ENCODE measurements at regions not wholly inside any gene's neighbourhood (a gene's known extent, or its start where the extent isn't known, plus 50 kb on each side); places are given as distances from the start of the nearest gene placed in this dataset.
"Not testable (repeated sequence)": the region's sequence is repeated elsewhere in the genome, so short reads cannot be mapped to it uniquely, and the experiment has no call there.

DNA sequence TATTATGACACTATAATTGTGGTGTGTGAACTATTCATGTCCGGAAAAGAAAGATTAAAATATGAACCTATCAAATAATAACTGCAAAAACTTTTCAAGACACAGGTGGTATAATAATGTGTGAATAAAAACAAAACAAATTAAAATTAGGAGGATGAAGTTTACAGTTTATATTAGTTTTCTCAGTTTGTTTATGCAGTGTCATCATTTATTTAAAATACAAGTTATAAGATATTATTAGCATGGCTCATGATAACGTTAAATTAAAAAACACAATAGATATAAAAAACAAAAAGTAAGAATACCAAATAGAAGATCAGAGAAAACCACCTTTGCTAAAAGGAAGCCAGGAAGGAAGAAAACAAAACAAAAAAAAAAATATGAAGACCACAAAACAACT is 963.8 kb upstream of the ALCAM start:
- ATAC-seq = no peak
- DNase-seq (ENCODE audit: low spot score) = no peak

DNA sequence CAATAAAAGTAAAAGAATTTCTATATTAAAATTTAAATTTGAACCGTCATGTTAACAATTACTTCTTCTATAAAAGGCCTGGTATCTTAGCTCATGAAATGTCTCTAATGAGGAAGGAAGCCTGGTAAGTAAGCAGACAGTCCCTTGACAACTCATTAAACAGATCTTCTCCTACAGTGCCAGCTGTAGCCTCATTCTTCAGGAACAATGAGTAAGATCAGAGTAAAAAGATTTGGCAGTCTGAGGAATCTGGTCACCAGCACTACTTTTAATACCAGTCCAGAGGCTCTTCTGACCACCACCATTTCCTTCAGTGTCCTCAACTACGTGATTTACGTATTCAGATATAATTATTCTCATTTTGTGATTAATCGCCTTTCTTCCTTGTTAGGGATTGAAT is 955.0 kb upstream of the ALCAM start:
- no peak for ATAC-seq
- no peak for DNase-seq (ENCODE audit: low spot score)

DNA sequence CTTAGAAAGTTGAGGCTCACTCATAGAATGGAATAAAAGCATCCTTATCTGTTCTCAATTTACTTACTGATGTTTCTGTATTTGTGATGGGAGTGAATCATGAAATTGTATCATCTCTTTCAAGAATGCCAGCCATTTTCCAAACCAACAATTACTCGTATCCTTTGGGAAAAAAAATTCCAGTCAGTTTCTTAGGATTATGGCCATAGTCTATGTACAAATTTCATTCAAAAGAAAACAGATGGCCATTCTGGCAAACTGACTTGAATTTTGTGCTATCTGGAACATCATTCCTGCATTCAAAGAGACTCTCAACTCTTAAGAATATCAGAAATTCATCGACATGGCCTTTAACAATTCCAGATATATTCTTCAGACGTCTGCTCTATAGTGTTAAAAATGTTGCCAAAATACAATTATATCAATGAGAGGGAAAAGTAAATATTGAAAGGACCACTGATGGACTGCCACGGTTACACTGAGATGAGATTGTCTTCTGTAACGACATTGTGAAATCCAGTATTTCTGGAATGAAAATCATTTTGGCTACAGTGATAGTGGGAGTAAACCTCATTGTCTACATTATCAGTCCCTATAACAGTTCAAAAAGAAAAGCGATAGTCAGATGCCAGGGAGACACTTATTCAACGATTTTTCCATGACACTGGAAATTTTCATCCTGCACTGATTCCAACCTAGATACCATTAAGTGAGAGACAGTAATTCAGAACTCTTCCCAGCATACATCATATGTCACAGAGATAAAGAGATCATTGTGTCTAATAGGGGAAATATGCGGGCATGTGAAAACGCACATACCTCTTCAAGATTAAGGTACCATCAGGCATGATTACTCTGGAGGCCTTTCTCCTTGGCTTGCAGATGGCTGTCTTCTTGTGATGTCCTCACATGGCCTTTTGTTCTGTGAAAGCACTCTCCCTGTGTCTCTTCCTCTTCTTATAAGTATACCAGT is 953.8 kb upstream of the ALCAM start:
- DNase-seq (ENCODE audit: low spot score) = no peak
- no peak for ATAC-seq

DNA sequence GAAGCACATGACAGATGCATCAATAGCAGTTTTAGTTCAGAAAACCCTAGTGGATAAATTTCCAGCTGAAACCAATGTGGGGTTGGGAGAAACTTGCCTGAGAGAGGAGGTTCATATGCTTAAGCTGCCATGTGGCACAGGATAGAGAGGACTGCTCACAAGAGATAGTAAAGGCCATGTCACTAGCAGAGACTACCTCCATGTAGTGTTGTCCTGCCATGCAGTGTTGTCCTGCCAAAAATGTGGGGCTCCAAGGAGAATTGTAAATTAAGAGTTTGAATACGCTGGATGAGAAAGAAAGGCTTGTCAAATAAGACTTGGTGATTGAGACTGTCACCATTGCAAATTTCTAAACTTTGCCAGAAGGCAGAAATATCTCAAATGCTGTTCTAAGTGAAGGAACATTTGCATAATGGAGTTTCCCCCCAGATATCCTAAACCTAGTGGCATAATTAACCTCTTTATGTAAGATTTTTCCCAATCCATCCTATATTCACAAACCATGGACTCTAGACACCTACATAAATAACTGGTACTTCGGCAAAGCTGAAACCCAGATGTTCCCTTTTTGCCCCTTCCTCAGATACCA is 938.3 kb upstream of the ALCAM start:
- DNase-seq (ENCODE audit: low spot score) = no peak
- no peak for ATAC-seq

DNA sequence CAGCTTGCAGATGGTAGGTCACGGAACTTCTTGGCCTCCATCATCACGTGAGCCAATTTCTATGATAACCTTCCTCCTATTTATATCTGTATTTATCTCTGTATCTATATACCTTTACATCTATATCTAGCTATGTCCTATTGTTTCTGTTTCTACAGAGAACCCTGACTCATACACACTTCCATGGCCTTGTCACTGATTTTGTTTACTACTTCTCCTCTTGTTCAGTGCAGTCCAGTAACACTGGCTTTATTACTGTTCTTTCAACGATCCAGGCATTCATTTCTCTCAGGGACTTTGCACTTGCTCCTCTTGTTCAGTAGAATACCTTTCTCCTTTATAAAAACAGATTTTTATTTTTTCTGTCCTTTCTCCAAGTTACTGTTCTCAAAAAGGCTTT is 937.0 kb upstream of the ALCAM start:
- no peak for DNase-seq (ENCODE audit: low spot score)
- ATAC-seq = no peak

DNA sequence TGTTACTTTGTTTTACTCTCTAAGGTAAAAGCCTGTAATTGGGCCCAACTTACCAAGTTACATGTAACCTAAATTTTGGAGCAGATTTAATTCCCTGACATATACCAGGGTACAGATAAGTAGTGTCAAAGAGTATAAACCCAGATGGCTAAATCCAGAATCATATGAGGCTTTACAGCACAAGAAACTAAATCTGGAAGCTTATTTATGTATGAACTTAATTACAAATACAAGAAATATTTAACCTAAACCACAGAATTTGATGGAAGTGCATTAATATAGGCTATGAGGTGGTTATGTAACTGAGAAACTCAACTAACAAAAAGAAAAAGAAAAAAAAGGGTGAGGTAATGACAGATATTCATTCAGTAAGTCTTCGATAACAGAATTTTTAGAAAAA is 930.2 kb upstream of the ALCAM start:
- ATAC-seq (no peak), DNase-seq (ENCODE audit: low spot score) (no peak)

DNA sequence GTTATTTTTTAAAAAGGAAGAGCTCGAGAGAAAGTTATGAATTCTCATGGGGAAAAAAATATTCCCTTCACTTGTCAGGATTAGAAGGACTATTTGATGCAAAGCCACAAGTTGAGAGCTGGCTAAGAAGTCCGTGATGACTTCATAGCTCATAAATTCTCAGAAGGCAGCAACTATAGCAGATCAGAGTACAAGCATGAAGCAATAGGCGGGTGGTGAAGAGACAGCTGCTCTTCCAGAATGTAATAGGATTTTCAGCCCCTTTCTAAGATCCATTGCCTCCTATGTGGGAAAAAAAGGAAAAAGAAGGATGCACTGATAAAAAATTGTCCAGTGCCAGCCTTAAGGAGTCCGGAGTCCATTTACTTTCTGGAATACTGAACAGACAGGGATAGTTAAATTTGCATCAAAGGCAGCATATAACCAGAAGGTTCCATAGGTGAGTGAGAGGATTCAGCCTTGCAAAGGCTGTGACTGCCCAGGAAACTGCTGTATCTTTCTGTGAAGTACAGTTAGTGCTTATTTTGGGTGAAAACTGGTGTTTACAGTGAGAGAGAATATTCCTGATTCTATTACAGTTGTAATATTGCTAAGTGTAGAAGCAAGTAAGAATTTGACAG is 929.5 kb upstream of the ALCAM start:
- no peak for ATAC-seq
- DNase-seq (ENCODE audit: low spot score) = no peak

DNA sequence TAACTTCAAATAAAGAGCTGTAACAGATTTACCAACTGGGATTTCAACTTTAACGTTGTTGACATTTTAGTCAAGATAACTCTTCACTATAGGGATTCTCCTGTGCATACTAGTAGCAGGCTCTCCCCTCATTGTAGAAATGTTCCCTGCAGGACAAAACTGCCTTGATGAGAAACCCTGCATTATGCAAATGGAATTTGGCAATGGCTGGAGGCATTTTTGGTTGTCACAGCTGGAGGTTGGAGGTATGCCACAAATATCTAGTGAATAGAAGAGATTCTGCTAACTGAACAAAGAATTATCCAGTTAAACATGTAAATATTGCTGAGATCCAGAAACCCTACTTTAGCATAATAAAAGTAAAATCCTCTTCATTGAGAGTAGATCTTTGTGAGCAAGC is 928.8 kb upstream of the ALCAM start:
- no peak for ATAC-seq
- no peak for DNase-seq (ENCODE audit: low spot score)

DNA sequence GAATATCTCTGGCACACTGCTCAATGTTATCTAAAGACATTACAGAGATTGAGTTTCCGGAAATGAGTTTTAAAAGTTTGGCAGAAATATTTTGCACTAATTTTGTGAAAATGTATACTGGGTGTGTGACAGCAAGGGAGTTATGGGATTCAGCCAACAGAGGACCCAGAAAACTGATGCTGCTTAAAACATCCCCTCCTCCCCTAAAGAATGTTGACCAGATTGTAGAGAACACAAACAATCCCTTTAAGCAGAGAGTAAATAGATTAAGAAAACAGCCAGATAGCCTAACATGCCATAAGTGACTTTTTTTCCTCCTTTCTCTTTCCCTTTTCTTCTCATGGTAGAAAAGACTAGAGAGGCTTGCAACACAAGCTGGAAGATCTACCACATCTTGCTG is 928.0 kb upstream of the ALCAM start:
- DNase-seq (ENCODE audit: low spot score) (no peak), ATAC-seq (no peak)

DNA sequence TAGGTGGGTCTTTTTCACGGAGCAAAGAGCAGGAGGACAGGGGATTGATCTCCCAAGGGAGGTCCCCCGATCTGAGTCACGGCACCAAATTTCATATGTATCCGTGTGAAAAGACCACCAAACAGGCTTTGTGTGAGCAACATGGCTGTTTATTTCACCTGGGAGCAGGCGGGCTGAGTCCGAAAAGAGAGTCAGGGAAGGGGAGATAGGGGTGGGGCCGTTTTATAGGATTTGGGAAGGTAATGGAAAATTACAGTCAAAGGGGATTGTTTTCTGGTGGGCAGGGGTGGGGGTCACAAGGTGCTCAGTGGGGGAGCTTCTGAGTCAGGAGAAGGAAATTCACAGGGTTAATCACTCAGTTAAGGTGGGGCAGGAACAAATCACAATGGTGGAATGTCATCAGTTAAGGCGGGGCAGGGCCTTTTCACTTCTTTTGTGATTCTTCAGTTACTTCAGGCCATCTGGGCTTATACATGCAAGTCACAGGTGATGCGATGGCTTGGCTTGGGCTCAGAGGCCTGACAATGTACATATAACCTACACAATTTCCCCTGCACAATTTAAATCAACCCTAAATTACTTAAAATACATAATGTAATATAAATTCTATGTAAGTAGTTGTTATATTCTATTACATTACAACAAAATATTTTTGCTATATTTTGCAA is 921.3 kb upstream of the ALCAM start:
- not testable (repeated sequence) for ATAC-seq; DNase-seq (ENCODE audit: low spot score)

DNA sequence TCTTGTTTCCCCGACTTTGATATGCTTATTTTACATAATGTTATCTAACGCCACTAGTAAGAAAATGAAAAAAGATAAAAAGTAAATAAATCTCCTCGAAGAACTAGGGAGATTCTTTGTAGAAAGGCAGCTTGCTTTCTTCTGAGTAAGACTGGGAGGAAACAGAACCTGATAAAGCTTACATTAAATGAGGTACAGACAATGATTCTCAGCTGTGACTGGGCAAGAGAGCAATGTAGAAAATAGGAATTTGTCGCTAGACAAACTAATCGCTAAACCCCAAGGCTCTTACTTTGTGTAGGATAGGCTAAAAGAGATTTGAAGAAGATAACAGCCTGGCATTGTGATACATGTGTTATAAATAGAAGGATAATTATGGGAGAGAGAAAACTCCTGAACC is 919.0 kb upstream of the ALCAM start:
- DNase-seq (ENCODE audit: low spot score) = no peak
- no peak for ATAC-seq

DNA sequence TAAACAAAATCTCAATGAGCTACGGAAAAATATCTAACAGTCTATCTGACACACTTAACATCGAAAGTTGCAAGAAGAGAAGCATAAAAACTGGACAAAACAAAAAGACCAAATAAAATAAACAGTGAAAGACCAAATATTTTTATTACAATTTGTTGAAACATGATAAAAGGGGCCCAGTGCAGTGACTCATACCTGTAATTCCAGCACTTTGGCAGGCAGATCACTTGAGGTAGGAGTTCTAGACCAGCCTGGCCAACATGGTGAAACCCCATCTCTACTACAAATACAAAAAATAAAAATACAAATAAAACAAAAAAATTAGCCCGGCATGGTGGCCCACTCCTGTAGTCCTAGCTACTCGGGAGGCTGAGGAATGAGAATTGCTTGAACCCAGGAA is 914.0 kb upstream of the ALCAM start:
- DNase-seq (ENCODE audit: low spot score) = no peak
- ATAC-seq = no peak

DNA sequence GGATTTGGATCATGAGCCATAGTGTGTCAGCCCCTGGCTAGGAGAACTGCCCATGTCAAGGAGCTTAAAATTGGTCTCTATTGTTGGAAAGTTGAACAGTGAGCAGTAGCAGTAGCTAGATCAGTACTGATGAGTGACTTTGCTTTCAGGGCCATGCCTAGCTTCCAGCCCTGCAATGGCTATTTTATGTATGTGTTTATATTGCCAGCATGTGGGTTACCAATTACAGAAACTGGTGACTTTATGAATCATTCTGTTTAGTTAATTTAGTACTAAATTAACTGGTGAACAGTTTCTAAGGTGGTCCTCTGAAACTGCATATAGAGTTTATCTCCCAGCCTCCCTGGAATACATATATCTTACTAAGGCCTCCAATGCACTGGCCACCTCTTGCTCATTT is 908.1 kb upstream of the ALCAM start:
- ATAC-seq = no peak
- DNase-seq (ENCODE audit: low spot score) = no peak

DNA sequence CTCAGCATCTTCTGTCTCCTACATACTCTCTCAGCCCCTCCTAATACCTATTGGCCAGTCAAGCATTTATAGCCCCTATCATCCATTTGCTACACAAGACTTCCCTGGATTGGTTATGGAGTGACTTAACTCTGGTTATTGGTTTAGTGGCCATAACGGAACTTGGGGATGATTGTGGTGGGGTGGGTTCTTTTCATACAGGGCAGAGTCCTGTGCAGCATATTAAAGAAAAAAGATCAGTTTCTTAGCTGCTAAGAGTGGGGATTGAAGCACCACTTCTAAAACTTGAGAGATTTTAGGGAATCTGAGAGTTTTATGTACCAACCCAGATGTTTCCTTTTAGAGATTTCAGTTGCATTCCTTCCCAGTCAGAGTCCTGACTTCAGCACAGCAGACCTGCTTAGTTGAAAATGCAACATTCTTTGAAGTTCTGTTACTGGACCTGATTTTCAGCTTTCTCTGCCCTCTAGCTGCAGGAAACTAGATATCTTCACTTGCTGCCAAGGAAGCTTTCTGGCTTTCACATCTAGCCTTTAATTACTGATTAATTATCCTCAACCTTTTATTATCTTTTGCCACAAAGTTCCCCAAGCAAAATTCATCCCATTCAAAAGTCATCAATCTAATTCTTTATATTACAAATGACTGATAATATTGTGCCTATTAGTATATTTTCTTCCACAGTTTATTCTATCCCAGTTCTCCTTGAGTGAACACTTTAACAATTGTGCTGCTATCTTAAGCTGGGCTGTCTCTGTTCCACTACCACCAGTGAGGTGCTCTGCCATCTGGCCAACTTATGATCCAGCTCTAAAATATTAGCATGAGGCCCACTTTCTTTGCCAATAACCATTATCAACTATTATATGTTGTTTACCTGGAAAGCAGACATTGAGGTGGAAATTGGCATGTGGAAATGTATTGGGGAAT is 906.0 kb upstream of the ALCAM start:
- ATAC-seq = peak; percentile 39

DNA sequence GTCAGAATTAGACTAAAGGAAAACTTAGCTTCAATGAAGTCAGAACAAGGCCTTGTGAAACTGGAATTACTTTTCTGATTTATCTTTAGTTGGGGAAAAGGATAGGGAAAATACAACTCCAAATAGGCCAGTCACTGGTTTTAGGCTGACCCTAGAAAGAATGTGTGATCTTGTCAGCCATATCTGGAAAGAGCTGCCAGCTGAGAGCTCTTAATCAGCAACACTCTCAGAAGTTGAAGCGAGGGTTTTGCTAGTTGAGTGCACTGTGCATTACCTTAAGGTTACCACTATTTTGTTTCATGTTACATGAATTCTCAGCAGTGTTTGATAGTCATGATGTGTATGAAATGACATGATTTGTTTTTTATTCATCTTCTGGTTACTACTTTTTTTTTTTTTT is 905.3 kb upstream of the ALCAM start:
- no peak for ATAC-seq
- DNase-seq (ENCODE audit: low spot score) = no peak

More for the DNA sequence above, 906.0 kb upstream of the ALCAM start:
- DNase-seq (ENCODE audit: low spot score) = no peak

DNA sequence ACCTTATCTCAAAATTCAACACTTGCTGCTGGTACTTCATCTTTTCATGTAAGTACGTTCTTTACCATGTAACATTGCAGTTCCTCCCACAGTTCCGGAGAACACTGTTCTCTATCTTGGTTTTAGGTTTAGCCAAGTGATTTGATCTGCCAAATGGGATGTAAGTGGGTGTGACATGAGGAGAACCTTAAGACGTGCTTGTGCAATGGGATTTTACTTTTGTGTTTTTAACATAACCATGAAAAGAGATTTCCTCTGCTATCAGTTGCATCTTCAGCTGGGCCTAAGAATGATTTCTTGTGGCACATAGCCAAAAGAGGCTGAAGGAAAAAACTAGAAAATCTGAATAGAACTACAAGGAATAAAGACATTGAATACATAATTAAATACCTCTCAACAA is 894.5 kb upstream of the ALCAM start:
- ATAC-seq = no peak
- DNase-seq (ENCODE audit: low spot score) = no peak

DNA sequence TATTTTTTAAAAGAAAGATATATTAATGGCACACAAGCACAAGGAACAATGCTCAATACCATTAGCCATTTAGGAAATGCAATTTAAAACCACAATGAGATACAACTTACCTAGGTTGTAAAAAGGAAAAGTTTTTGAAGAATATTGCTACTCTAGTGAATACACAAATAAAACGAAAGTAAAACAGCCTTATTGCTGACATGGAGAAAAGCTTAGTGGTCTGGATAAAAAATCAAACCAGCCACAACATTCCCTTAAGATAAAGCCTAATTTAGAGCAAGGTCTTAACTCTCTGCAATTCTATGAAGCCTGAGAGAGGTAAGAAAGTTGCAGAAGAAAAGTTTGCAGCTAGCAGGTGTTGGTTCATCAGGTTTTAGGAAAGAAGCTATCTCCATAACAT is 892.7 kb upstream of the ALCAM start:
- DNase-seq (ENCODE audit: low spot score) = no peak
- no peak for ATAC-seq

DNA sequence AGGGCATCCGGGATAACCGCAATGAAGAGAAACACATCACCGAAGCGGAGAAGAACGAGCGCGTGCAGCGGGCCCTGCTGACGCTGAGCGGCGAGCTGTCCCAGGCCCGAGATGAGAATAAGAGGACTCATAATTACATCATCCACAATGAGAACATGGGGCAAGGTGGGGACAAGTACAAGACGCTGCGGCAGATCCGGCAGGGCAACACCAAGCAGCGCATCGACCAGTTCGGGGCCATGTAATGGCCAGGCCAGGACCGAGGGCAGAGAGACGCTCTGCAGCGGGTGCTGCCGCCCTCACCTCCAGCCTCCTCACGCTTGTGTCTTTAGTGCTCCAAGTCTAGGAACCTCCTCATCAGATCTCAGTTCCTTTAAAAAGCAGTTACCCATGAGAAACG is 863.7 kb upstream of the ALCAM start:
- no peak for DNase-seq (ENCODE audit: low spot score)
- ATAC-seq = no peak

DNA sequence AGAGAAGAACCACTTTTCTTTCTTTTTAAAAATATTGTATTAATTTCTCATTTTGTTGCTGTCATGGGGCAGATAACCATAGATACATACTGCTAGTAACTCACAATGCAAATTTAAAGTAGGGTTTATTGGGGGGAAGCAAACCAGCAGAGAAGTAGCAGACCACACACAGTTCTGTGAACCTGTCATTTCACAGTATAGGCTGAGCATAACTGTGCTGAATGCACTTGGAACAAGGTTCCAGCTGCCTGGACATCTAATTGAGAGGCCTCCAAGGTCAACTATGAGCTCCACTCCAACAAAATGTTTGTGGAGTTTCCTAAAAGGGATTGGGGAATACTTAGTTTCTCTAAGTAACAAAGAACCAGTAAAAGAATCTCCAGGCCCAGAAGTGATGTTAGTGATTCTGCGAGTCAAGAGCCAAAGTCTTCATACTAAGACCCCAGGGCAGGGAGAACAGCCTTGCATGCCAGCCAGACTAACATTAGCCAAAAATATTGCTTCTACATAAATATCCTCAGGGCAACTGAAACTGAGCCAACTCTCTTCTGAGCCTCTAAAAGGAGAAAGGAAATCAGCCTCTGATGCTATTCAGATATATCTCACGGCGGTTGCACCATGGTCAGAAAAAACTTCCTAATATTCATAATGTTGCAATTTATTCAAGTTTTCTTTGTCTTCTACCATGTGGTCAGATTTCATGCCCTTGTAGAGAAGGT is 856.4 kb upstream of the ALCAM start:
- DNase-seq (ENCODE audit: low spot score) (no peak), ATAC-seq (no peak)

DNA sequence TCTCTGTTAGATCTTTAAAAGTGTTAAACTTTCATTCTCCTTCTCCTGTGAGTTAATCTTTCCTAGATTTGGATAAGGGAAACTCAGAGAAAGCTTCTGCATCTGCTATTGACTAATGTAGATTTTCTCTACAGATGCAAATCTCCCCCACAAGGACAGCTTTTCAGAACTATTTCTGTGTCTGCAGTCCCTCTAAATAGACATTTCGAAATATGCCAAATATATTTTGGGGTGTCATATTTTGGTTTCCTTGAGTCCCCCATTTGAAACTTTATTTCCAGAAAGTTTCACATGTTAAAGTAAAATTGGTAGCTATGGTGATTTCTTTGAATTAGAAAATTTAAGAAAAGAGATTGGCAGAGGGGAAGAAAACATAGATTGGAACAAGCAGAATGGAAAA is 852.3 kb upstream of the ALCAM start:
- ATAC-seq = no peak
- no peak for DNase-seq (ENCODE audit: low spot score)

Data from left lobe of liver (tissue), 2 donors.